ENCODE measurements at regions not wholly inside any gene's neighbourhood (a gene's known extent, or its start where the extent isn't known, plus 50 kb on each side); places are given as distances from the start of the nearest gene placed in this dataset.

GRCh38 chr1:119565131-119565772 lies 58.2 kb downstream of the HSD3B1 start:
- 54% methylated on average over 2 of the region's 3 CpGs for WGBS (ENCODE audit: insufficient coverage, low coverage, low lambda C conversion rate, missing lambda C conversion rate)
- Histone ChIP-seq H3K27me3 (no peaks in the 10 kb centered on the region), H3K4me1 (no peaks in the 10 kb centered on the region), H3K36me3 (no peaks in the 10 kb centered on the region), H3K9me3 (no peaks in the 10 kb centered on the region), H3K27ac (no peak overlapping the region), H3K4me3 (no peak overlapping the region)
- intact Hi-C loops (cut with DNase I): no loop called here
- ATAC-seq: peak; percentile 39 to 60 (median 46)
- DNase-seq: no peak
- TF ChIP-seq CTCF (IDR thresholded peaks at IDR 0.05) (no peak), POLR2A (IDR thresholded peaks at IDR 0.05) (no peak)

GRCh38 chr1:119569095-119569494 lies 62.1 kb downstream of the HSD3B1 start:
- Histone ChIP-seq H3K36me3 (no peaks in the 10 kb centered on the region), H3K9me3 (no peaks in the 10 kb centered on the region), H3K4me3 (no peak overlapping the region), H3K4me1 (no peaks in the 10 kb centered on the region), H3K27ac (no peak overlapping the region), H3K27me3 (no peaks in the 10 kb centered on the region)
- no peak for TF ChIP-seq CTCF (IDR thresholded peaks at IDR 0.05)
- TF ChIP-seq POLR2A (IDR thresholded peaks at IDR 0.05): no peak
- ATAC-seq: peak in 1 of 4 donors; percentile 40
- intact Hi-C loops (cut with DNase I): no loop called here
- no peak for DNase-seq
- 33% methylated on average over 1 of the region's 1 CpG for WGBS (ENCODE audit: insufficient coverage, low coverage, low lambda C conversion rate, missing lambda C conversion rate)

Measured in right lobe of liver (tissue), 6 donors.